HG02840 (cell line): ENCODE measurements at regions not wholly inside any gene's neighbourhood (a gene's known extent, or its start where the extent isn't known, plus 50 kb on each side); places are given as distances from the start of the nearest gene placed in this dataset.
"Not testable (repeated sequence)": the region's sequence is repeated elsewhere in the genome, so short reads cannot be mapped to it uniquely, and the experiment has no call there.

Experiments
- ATAC-seq: cut with Tn5 transposase; IDR thresholded peaks from one replicate; pipeline ENCODE4 v1.9.1; 2021; ENCODE audit warnings: mild to moderate bottlenecking, moderate library complexity, moderate number of reproducible peaks; ENCODE audit not compliant: unreplicated experiment, low FRiP score

DNA sequence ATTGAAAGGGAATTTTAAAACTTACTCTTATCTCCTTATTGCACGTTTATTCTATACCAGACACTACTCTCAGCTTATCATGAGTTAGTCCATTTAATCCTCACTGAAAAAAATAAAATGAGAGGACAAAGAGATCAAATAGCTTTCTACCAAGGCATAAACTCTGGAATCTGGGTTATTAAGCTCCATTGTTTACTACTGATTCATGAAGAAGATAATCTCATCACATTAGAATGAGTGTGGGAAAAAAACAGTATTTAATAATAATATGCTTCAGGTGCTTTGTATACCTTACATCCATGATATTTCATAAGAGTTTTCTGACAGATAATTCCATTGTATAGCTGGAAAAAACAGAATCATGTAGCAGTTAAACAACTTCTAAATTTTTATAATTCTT is 1092.6 kb downstream of the TECRL start:
- ATAC-seq = no peak

DNA sequence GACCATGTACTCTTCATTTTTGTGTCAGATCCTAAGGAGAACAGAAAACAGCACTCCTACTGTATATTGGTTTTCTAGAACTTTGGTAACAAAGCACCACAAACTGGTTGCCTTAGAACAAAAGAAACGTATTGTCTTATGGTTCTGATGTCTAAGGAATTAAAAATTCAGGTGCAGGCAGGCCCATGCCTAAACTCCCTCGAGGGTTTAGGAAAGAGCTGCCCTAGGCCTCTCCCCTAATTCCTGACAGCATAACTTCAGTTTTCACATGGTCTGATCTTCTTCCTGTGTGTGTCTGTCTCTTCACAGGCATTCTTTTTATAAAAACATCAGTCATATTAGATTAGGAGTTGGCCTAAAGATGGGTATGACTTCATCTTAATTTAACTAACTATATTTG is 1093.6 kb downstream of the TECRL start:
- ATAC-seq = no peak

DNA sequence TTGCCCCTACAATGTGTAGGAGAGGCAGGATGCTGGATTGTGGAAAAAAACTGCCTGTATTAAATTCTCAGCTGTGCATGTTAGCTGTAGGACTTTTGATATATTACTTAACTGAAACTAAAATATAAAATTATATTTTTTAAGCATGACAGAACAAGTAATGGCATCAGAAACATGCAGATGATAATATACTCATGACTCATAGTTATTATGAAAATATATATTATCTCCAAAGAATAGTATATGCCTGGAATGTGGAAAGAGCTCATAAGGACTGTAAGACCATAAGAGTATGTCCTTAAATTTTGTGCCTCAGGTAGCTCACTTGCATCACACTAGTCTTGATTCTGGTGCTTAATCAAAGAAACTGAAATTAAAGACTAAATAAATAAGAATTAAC is 1100.6 kb downstream of the TECRL start:
- no peak for ATAC-seq

DNA sequence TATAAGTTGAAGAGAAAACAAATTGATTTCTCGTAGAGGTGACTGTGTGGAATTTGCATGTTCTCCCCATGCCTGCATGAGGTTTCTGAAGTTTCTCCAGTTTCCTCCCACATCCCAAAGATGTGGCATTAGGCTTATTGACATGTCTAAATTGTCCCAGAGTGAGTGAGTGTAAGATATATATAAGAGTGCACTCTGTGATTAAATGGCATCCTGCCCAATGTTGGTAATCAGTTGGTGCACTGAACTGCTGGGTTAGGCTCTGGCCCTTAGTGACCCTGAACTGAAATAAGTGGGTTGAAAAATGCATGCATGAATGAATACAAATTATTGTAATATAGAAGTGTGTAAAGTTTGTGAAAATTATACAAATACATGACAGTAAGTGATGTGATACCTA is 1106.5 kb downstream of the TECRL start:
- ATAC-seq = no peak

DNA sequence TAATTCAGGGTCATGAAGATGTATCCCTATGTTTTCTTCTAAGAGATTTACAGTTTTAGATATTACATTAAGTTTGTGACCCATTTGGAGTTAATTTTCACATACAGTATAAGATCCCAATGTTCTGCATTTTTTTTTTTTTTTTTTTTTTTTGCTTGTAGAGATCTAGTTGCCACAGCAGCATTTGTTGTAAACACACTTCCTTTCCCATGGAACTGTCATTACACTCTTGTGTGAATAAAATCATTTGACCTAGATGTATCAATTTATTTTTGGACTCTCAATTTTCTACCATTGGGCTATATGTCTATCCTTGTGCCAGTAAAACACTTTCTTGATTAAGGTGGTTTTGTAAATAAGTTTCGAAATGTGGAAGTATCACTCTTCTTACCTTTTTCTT is 1107.2 kb downstream of the TECRL start:
- no peak for ATAC-seq

DNA sequence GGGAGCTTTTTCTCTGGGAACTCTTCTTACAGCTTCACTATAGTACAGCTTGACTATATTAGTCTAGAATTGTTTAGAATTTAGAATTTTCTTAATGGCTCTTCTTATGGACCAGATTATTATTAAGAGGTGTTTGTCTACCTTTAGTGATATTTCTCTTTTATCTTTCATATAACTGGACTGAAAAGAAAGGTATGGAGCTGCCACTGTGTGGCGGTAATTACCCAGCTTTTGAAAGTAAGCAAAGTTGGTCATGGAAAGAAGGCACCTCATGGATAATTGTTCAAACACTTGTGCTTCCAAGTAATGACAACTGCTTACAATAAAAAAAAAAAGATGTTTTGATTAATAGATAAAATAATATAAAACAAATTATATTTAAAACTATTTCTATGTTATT is 1112.5 kb downstream of the TECRL start:
- no peak for ATAC-seq

DNA sequence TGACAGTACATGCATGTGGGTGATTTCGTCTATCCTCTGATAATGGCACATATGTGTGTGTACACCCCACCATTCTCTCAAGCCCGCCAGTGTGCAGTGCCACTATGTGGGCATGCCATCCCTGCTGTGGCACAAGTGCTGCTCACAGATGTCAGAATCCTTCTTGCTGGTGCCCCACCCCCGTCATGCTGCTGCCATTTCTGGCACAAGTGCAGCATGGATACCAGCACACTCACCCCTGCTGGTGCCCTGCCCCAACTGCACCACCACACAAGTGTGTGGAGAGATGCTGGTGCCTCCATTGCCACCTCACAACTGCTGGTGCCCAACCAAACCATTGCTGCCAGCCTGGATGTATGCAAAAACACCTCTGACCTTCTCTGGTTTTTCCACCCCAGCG is 1133.8 kb downstream of the TECRL start:
- ATAC-seq = no peak

DNA sequence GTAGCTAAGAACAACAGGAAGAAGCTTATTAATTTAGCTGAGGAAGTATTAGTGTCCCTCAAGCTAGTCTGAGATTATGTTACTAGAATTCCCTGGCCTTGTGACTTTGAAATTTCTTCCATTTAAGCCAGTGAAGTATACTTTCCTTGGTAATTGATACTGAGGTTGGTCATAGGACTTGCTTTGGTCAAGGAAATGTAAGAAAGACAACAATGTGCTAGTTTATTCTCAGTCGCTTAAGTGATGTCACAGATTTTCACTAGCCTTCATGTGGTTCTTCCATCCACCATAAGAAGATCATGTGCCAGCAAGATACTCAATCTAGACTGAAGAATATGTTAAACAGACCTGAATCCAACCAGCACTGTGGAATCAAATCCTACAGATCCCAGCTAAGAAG is 1140.1 kb downstream of the TECRL start:
- ATAC-seq = no peak

DNA sequence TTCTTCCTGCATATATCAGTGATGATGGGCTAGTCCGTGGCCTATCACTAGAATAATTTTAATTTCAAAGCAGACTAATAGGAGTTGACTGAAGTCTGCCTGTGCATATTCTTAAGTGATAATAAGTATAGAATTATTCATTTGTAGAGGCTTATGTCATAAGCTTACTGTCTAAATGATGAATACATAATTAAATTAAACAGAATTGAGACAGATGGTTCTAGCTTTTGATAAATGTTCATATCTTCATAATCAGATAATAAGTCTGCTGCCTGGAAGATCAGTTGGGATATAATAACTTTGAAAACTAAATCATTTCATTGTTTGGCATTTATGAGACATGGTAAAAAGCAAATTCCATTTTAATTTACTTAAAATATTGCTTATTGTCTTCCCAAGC is 1175.6 kb downstream of the TECRL start:
- no peak for ATAC-seq

DNA sequence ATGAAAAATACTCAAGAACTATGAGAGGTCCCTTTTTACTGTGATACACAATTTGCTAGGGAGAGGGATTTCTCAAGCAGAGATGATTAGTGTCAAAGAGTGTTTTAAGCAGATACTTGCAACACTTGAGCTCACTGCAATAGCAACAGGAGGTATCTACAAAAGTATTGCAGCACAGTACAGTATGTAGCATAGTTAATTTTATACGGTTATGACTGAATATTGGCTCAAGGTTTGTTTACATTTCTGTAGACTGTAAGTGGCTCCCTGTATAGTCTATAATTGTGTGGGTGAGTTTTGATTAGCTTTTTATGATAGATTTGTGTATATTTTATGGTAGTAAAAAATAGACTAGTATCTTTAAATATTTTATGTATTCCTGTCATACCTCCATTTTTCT is 1177.2 kb downstream of the TECRL start:
- ATAC-seq = no peak

DNA sequence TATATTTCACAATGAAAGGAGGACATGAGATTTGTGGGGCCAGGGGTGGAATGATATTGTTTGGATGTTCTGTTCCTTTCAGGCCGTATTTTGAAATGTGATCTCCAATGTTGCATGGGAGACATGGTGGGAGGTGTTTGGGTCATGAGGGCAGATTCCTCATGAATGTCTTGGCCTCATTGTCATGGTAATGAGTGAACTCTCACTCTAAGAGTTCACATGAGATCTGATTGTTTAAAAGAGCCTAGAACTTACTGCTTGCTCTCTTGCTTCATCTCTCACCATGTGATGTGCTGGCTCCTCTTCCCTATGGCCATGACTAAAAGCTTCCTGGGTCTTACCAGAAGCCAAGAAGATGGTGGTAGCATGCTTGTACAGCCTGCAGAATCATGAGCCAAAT is 1183.0 kb downstream of the TECRL start:
- no peak for ATAC-seq

DNA sequence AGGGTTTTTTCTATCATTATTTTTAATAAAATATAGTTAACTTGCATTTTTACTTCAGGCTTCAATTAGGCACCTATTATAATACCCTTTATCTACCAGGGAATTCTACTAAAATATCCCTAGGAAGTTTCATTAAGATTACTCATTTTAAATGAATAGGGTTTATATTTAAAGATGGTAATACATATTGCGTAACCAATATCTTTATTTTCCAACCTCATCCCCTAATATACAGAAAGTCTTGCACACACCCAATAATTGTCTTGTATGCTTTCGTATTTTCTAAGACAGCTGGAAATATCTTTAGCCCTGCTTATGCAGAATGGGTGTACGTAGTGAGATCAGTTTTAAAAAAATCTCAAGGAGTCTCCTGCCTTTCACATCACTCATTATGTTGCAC is 1186.8 kb downstream of the TECRL start:
- no peak for ATAC-seq

DNA sequence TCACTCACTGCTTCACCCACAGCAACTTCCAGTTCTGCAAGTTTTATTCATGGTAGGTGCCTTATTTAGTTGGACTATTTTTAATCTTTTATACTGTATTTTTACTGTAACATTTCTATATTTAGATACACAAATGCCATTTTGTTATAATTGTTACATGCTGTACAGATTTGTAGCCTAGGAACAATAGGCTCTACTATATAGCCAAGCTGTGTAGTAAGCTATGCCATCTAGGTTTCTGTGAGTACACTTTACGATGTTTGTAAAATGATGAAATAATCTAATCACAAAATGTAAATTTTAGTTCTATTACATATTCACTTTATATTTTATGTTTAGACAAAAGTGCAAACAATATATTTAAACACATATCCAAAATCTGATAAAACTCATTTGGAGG is 1187.8 kb downstream of the TECRL start:
- ATAC-seq = no peak

DNA sequence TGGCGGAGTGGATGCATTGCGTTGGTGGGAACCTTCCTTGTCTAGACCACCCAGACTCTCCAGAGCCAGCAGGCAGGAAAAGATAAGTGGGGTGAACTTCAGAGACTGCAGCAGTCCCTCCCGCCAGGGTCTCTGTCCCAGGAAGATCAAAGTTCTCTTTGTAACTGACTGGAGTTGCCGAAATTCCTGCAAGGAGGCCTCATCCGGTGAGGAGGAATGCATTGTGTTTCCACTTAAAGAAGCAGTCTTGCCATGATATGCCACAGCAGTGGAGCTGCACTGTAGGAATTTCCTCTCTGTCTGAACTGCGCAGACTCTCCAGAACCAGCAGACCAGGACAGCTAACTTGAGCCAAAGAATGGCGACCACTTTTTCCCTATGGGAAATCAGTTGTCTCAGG is 1190.4 kb downstream of the TECRL start:
- ATAC-seq = no peak

DNA sequence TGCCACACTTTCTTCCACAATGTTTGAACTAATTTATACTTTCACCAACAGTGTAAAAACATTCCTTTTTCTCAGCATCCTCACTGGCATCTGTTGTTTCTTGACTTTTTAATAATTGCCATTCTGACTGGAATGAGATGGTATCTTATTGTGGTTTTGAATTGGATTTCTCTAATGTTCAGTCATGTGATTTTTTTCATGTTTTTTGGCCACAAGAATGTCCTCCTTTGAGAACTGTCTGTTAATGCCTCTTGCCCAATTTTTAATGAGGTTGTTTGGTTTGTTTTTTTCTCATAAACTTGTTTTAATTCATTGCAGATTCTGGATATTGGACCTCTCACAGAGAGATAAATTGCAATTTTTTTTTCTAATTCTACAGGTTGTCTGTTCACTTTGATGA is 1195.2 kb downstream of the TECRL start:
- no peak for ATAC-seq

DNA sequence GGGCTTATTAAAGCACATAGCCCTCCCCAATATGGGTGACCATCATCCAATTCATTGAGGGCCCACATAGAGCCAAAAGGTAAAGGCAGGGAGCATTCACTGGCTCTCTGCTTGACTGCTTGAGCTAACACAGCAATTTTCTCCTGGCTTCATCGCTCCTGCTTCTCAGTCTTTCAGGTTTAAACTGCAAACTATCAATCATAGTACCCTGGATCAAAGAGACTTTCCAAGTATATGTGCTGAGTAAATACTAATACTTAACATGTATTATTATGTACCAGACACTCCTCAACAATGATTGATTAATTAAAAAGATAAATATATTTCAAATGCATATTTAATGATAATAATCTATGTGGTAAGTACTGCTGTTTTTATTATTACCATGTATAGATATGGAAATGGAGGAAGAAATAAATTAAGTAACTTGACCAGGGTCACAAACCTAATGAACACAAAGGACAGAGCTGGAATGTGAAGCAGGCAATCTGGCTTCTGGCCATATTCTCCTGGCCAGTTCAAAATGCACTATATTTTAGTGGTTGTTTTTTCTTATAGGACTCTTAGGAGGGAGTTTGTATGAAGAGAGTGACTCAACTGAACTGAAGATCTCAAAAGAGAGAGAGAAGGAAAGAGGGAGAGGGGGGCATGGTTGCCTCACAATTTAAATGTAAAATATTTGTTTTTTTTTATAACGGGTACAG is 1197.3 kb downstream of the TECRL start:
- no peak for ATAC-seq

DNA sequence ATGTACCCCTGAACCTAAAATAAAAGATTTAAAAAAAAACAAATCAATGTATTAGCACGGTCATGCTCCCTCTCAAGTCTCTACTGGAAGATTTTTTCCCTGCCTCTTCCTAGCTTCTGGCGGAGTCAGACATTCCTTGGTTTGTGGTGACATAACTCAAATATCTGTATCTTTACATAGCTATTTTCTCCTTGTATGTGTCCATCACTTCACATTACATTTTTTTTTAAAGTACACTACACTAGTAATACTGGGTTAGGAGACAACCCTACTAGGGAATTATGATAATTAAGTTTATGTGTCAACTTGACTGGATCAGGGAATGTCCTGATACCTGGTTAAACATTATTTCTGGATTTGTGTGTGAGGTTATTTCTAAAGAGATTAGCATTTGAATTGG is 1197.9 kb downstream of the TECRL start:
- no peak for ATAC-seq

DNA sequence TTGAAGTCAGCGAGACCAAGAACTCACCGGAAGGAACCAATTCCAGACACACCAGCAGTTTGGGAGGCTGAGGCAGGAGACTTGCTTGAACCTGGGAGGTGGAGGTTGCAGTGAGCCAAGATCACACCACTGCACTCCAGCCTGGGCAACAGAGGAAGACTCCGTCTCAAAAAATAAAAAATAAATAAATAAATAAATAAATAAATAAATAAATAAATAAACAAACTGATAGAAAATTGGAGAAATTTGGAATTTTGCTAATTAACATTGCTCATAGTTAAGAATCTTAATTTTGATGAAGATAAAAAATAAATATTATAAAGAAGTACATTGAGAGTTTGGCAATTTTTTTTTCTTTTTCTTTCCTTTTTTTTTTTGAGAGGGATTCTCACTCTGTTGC is 1216.2 kb downstream of the TECRL start:
- not testable (repeated sequence) for ATAC-seq

DNA sequence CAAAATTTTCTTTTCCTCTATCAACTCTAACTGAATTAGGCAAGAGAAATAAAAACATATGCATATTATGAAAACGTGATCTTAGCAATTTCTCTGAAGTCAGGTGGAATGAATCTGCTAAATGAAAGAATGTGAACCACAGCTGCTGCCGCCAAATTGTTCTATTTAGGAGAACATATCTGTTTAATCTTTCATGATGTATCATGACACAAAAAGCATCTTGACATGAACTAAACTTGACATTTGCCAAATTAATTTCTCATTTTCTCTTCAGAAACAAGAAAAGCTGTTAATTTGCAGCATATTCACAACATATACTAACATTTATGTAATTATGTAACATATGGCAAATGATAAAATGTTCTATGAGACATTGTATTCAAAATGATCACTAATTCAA is 1237.9 kb downstream of the TECRL start:
- ATAC-seq = no peak

DNA sequence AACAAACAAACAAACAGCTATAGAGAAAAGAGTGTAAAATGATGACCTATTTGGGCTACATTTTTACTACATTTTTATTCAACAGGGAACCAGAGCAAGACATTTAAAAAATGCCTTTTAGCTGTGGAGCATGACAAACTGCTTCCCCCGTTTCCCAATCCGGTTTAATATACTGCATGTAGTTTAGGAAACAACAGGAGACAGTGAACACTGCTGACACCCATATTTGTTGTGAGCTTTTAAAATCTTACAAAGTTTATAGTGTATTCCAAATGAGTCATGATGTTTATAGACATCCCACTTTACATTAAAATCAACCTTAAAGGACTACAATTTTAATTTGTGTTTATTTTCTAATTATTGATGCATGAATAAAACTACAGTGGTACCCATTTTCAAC is 1238.3 kb downstream of the TECRL start:
- no peak for ATAC-seq

DNA sequence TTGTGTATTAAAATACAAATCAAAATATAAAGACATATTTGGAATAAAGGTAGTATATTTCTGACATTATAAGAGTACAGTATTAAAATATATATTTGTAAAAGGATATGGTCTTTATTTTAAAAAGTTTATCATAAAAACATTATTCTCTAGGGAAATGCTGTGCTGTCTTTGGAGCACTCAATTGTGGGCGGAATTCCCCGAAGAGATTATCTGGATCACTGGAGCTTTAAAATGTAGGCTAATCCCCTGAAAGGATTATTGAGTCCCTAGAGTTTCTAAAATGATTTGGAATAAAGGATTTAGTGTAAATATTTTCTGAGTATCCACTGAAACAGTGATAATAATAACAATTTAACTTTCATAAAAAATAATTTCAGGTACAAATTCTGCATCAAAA is 1239.4 kb downstream of the TECRL start:
- ATAC-seq = no peak

DNA sequence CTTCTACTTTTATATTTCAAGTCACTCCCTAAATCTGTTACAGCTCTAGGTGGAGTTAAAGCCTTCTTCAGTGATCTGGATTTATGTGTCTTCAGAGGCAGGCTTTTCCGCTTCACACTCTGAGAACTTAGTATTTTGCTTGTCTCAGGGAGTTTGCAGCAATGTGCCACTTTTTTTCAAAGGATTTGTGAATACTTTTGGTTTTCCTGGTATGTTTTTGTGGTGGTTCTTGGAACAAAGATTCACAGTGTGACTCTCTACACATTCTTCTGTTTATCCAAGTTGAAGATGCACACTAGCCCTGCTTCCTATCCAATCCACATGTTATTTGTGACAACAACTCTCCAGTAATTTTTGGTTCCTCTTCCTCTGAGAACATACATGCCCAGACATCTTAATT is 1253.7 kb downstream of the TECRL start:
- ATAC-seq = no peak

DNA sequence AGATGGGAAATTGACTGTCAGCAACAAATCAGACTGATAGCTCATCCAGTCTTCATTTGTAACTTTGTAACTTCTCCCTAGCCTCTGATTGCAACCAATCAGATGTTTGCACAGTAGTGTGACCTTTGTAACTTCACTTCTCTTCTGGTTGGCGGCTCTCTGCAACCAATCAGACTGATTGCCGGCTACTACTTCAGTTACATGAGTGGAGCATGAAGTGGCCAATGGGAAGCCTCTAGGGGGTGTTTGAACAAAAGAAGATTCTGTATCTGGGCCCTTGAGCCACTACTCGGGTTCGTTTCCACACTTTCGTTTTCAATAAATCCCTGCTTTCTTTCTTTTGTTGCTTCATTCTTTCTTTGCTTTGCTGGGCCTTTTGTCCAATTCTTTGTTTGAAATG is 1285.8 kb downstream of the TECRL start:
- no peak for ATAC-seq
